Activated naive CD8-positive, alpha-beta T cell treated with anti-CD3 and anti-CD28 coated beads for 36 hours (primary cell): ENCODE measurements at regions not wholly inside any gene's neighbourhood (a gene's known extent, or its start where the extent isn't known, plus 50 kb on each side); places are given as distances from the start of the nearest gene placed in this dataset.
"Not testable (repeated sequence)": the region's sequence is repeated elsewhere in the genome, so short reads cannot be mapped to it uniquely, and the experiment has no call there.

Experiments used
- DNase-seq: peaks from one replicate; pipeline ENCODE4 v3.0.0; 2021
- H3K27ac Mint-ChIP-seq: one replicate; pipeline ENCODE4 v1.8.0; 2022; ENCODE audit warnings: mild to moderate bottlenecking, moderate library complexity, mixed read lengths
- H3K27me3 Mint-ChIP-seq: one replicate; pipeline ENCODE4 v1.8.0; 2022; ENCODE audit warnings: mild to moderate bottlenecking, mixed read lengths
- H3K36me3 Mint-ChIP-seq: one replicate; pipeline ENCODE4 v1.8.0; 2021; ENCODE audit warnings: mild to moderate bottlenecking, mixed read lengths
- H3K4me1 Mint-ChIP-seq: one replicate; pipeline ENCODE4 v1.8.0; 2021; ENCODE audit warnings: mixed read lengths
- H3K4me3 Mint-ChIP-seq: one replicate; pipeline ENCODE4 v1.8.0; 2022; ENCODE audit warnings: mild to moderate bottlenecking, moderate library complexity, mixed read lengths
- H3K9me3 Mint-ChIP-seq: one replicate; pipeline ENCODE4 v1.8.0; 2022; ENCODE audit warnings: mixed read lengths

GRCh38 chr2:125318740-125319139 lies 1293.7 kb downstream of the CNTNAP5 start:
- Mint-ChIP-seq H3K9me3 (peaks cover 1% of the 10 kb centered on the region), H3K4me1 (no peaks in the 10 kb centered on the region), H3K27me3 (no peaks in the 10 kb centered on the region), H3K4me3 (no peak overlapping the region), H3K36me3 (no peaks in the 10 kb centered on the region), H3K27ac (no peak overlapping the region)
- no peak for DNase-seq

- H3K27ac Mint-ChIP-seq: no peak overlapping the region
- no peaks in the 10 kb centered on the region for H3K4me1 Mint-ChIP-seq
- H3K36me3 Mint-ChIP-seq: no peaks in the 10 kb centered on the region
- no peaks in the 10 kb centered on the region for H3K9me3 Mint-ChIP-seq
- no peak for DNase-seq
- H3K4me3 Mint-ChIP-seq: no peak overlapping the region
- no peaks in the 10 kb centered on the region for H3K27me3 Mint-ChIP-seq
Measured at GRCh38 chr2:125324273-125324672, 1299.2 kb downstream of the CNTNAP5 start.

GRCh38 chr2:125330133-125330532 lies 1305.0 kb downstream of the CNTNAP5 start:
- Mint-ChIP-seq H3K4me3 (no peak overlapping the region), H3K9me3 (no peaks in the 10 kb centered on the region), H3K36me3 (no peaks in the 10 kb centered on the region), H3K27me3 (no peaks in the 10 kb centered on the region), H3K27ac (no peak overlapping the region), H3K4me1 (no peaks in the 10 kb centered on the region)
- DNase-seq: no peak

- no peak overlapping the region for H3K27ac Mint-ChIP-seq
- H3K36me3 Mint-ChIP-seq: no peaks in the 10 kb centered on the region
- H3K4me1 Mint-ChIP-seq: no peaks in the 10 kb centered on the region
- no peak overlapping the region for H3K4me3 Mint-ChIP-seq
- peaks cover 1% of the 10 kb centered on the region for H3K9me3 Mint-ChIP-seq
- no peaks in the 10 kb centered on the region for H3K27me3 Mint-ChIP-seq
- DNase-seq: no peak
Measured at GRCh38 chr2:125341353-125341752, 1314.6 kb upstream of the GYPC start.

- DNase-seq, H3K4me1 Mint-ChIP-seq, H3K27ac Mint-ChIP-seq, H3K36me3 Mint-ChIP-seq, H3K4me3 Mint-ChIP-seq, H3K27me3 Mint-ChIP-seq: not testable (repeated sequence)
- peaks cover 10% of the 10 kb centered on the region for H3K9me3 Mint-ChIP-seq
Measured at GRCh38 chr2:125353542-125353941, 1302.4 kb upstream of the GYPC start.

GRCh38 chr2:125364192-125364983 lies 1291.6 kb upstream of the GYPC start:
- Mint-ChIP-seq H3K27ac (no peak overlapping the region), H3K9me3 (peaks cover 15% of the 10 kb centered on the region), H3K4me1 (no peaks in the 10 kb centered on the region), H3K27me3 (no peaks in the 10 kb centered on the region), H3K4me3 (no peak overlapping the region), H3K36me3 (no peaks in the 10 kb centered on the region)
- DNase-seq: no peak

- H3K9me3 Mint-ChIP-seq: peaks cover 11% of the 10 kb centered on the region
- H3K36me3 Mint-ChIP-seq: no peaks in the 10 kb centered on the region
- no peaks in the 10 kb centered on the region for H3K27me3 Mint-ChIP-seq
- no peak overlapping the region for H3K27ac Mint-ChIP-seq
- H3K4me1 Mint-ChIP-seq: no peaks in the 10 kb centered on the region
- DNase-seq: no peak
- H3K4me3 Mint-ChIP-seq: no peak overlapping the region
Measured at GRCh38 chr2:125364984-125365265, 1291.0 kb upstream of the GYPC start.

- Mint-ChIP-seq H3K9me3 (peaks cover 4% of the 10 kb centered on the region), H3K36me3 (no peaks in the 10 kb centered on the region), H3K4me3 (no peak overlapping the region), H3K27ac (no peak overlapping the region), H3K4me1 (no peaks in the 10 kb centered on the region), H3K27me3 (no peaks in the 10 kb centered on the region)
- DNase-seq: no peak
Measured at GRCh38 chr2:125371867-125372266, 1284.1 kb upstream of the GYPC start.

- no peaks in the 10 kb centered on the region for H3K36me3 Mint-ChIP-seq
- no peak overlapping the region for H3K27ac Mint-ChIP-seq
- DNase-seq: no peak
- H3K4me1 Mint-ChIP-seq: no peaks in the 10 kb centered on the region
- peaks cover 4% of the 10 kb centered on the region for H3K9me3 Mint-ChIP-seq
- H3K4me3 Mint-ChIP-seq: no peak overlapping the region
- no peaks in the 10 kb centered on the region for H3K27me3 Mint-ChIP-seq
Measured at GRCh38 chr2:125373293-125373692, 1282.7 kb upstream of the GYPC start.

GRCh38 chr2:125386074-125386473 lies 1269.9 kb upstream of the GYPC start:
- H3K27me3 Mint-ChIP-seq: no peaks in the 10 kb centered on the region
- no peak overlapping the region for H3K27ac Mint-ChIP-seq
- H3K36me3 Mint-ChIP-seq: no peaks in the 10 kb centered on the region
- no peaks in the 10 kb centered on the region for H3K9me3 Mint-ChIP-seq
- H3K4me3 Mint-ChIP-seq: no peak overlapping the region
- no peak for DNase-seq
- H3K4me1 Mint-ChIP-seq: no peaks in the 10 kb centered on the region

GRCh38 chr2:125397535-125398251 lies 1258.3 kb upstream of the GYPC start:
- no peak overlapping the region for H3K27ac Mint-ChIP-seq
- H3K27me3 Mint-ChIP-seq: no peaks in the 10 kb centered on the region
- H3K9me3 Mint-ChIP-seq: peaks cover 2% of the 10 kb centered on the region
- H3K36me3 Mint-ChIP-seq: no peaks in the 10 kb centered on the region
- no peaks in the 10 kb centered on the region for H3K4me1 Mint-ChIP-seq
- no peak overlapping the region for H3K4me3 Mint-ChIP-seq
- DNase-seq: no peak

GRCh38 chr2:125398738-125399524 lies 1257.0 kb upstream of the GYPC start:
- no peak overlapping the region for H3K4me3 Mint-ChIP-seq

GRCh38 chr2:125405816-125406215 lies 1250.1 kb upstream of the GYPC start:
- Mint-ChIP-seq H3K4me3 (no peak overlapping the region), H3K36me3 (no peaks in the 10 kb centered on the region), H3K27ac (no peak overlapping the region), H3K4me1 (no peaks in the 10 kb centered on the region), H3K9me3 (no peaks in the 10 kb centered on the region), H3K27me3 (no peaks in the 10 kb centered on the region)
- DNase-seq: no peak

More at GRCh38 chr2:125398738-125399524, 1257.0 kb upstream of the GYPC start:
- H3K9me3 Mint-ChIP-seq: peaks cover 2% of the 10 kb centered on the region
- H3K27me3 Mint-ChIP-seq: no peaks in the 10 kb centered on the region
- no peak for DNase-seq
- H3K36me3 Mint-ChIP-seq: no peaks in the 10 kb centered on the region
- no peaks in the 10 kb centered on the region for H3K4me1 Mint-ChIP-seq
- H3K27ac Mint-ChIP-seq: no peak overlapping the region

GRCh38 chr2:125408874-125409538 lies 1247.0 kb upstream of the GYPC start:
- no peak for DNase-seq
- no peak overlapping the region for H3K4me3 Mint-ChIP-seq
- H3K27me3 Mint-ChIP-seq: no peaks in the 10 kb centered on the region
- no peaks in the 10 kb centered on the region for H3K9me3 Mint-ChIP-seq
- no peak overlapping the region for H3K27ac Mint-ChIP-seq
- H3K4me1 Mint-ChIP-seq: no peaks in the 10 kb centered on the region
- H3K36me3 Mint-ChIP-seq: no peaks in the 10 kb centered on the region

- no peak for DNase-seq
- no peaks in the 10 kb centered on the region for H3K36me3 Mint-ChIP-seq
- H3K27ac Mint-ChIP-seq: no peak overlapping the region
- H3K27me3 Mint-ChIP-seq: no peaks in the 10 kb centered on the region
- H3K9me3 Mint-ChIP-seq: no peaks in the 10 kb centered on the region
- no peak overlapping the region for H3K4me3 Mint-ChIP-seq
- no peaks in the 10 kb centered on the region for H3K4me1 Mint-ChIP-seq
Measured at GRCh38 chr2:125418483-125418882, 1237.5 kb upstream of the GYPC start.
